ENCODE measurements at regions not wholly inside any gene's neighbourhood (a gene's known extent, or its start where the extent isn't known, plus 50 kb on each side); places are given as distances from the start of the nearest gene placed in this dataset.

- TF ChIP-seq EP300 (IDR thresholded peaks at IDR 0.05) (no peak), CTCF (IDR thresholded peaks at IDR 0.05) (no peak)
Observed at GRCh38 chr4:13815231-13815630, 187.7 kb upstream of the BOD1L1 start.
